HG02798 (cell line): ENCODE measurements at regions not wholly inside any gene's neighbourhood (a gene's known extent, or its start where the extent isn't known, plus 50 kb on each side); places are given as distances from the start of the nearest gene placed in this dataset.
A peak's percentile ranks its signal among the peaks of the same experiment; 100 is the strongest.

Experiments used
- ATAC-seq: cut with Tn5 transposase; IDR thresholded peaks from one replicate; pipeline ENCODE4 v1.9.1; 2021; ENCODE audit warnings: mild to moderate bottlenecking; ENCODE audit not compliant: unreplicated experiment, poor library complexity

DNA sequence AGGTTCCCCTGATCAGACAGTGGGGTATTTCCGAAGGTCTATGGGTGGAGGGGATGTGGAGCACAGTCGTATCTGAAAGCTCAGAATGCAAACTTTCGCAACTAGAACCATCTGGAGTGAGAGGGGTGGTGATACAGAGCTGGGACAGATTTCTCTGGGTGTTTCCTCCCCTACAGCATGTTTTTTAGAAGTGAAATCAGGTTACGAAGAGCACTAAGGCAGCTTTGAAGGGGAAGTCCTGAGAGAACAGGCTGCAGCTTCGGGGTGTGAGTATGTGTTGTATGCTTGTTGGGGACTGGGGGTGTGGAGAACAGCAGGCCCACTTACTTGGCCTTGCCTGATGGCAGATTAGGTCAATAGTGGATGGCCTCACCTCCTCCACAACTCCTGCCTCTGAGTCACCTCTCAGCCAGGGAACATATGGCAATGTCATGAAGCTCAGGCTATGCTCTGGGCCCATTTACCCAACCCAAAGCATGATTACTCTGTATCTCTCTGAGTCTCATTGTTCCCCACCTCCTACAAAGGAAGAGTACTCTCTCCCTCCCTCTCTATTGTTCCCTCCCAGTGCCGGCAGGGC is 107.2 kb upstream of the RASGRP1 start:
- ATAC-seq = peak; percentile 67

GRCh38 chr15:38672273-38672672 is 107.7 kb upstream of the RASGRP1 start:
- no peak for ATAC-seq

GRCh38 chr15:38672814-38673670 is 108.4 kb upstream of the RASGRP1 start:
- ATAC-seq = peak; percentile 51

DNA sequence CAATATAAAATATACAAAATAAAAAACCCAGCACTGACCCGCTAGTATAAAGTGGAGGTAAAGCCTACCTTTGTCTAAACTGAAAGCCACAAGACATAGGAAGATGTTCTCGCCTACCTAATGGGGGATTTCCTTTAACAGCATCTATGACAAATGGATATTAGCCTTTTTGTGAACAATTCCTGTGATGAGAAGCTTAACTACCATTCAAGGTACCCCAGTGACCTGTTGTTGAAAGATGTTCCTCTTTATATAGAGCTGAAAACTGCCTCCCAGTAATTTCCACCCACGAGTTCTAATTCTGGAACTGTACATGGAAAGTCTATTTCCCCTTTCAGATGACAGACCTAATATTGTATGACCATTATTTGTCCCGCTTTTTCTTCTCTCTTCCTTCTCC is 109.8 kb upstream of the RASGRP1 start:
- ATAC-seq = no peak

DNA sequence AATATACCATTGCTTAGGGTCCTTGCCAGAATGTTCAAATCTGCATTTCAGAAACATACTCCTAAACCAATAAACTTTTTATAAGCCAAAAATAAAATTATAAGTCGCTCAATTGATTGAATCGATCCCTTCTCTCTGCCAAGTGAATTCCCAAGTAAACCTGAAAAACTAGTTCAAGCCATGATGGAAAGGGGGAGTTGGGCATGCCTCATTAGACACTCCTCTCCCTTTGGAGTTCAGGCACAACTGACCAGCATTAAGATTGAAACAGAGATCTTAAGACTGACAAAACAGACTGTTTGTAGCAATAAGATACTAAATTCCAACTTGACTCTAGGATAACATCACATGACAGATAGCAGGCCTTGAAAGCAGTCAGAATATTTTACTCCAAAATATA is 113.7 kb upstream of the RASGRP1 start:
- no peak for ATAC-seq

- no peak for ATAC-seq
These were observed 116.2 kb upstream of the RASGRP1 start for GRCh38 chr15:38680775-38681174.

DNA sequence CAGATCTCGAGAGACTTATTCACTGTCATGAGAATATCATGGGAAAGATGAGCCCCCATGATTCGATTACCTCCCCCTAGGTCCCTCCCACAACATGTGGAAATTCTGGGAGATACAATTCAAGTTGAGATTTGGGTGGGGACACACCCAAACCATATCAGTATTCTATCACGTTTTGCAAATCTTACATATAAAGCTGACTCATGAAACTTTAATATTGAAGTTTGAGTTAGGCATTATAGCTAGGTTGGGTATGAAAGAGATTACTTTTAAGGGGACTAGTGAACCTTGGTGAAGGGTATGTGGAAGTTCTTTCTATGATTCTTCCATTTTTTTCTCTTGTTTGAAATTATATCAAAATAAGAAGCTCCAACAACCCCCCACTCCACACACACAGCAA is 117.7 kb upstream of the RASGRP1 start:
- ATAC-seq = no peak

GRCh38 chr15:38682861-38683260 is 118.2 kb upstream of the RASGRP1 start:
- no peak for ATAC-seq

GRCh38 chr15:38683382-38684242 is 119.0 kb upstream of the RASGRP1 start:
- peak; percentile 87 for ATAC-seq

- ATAC-seq = no peak
These were observed 119.9 kb upstream of the RASGRP1 start for GRCh38 chr15:38684440-38685010.

DNA sequence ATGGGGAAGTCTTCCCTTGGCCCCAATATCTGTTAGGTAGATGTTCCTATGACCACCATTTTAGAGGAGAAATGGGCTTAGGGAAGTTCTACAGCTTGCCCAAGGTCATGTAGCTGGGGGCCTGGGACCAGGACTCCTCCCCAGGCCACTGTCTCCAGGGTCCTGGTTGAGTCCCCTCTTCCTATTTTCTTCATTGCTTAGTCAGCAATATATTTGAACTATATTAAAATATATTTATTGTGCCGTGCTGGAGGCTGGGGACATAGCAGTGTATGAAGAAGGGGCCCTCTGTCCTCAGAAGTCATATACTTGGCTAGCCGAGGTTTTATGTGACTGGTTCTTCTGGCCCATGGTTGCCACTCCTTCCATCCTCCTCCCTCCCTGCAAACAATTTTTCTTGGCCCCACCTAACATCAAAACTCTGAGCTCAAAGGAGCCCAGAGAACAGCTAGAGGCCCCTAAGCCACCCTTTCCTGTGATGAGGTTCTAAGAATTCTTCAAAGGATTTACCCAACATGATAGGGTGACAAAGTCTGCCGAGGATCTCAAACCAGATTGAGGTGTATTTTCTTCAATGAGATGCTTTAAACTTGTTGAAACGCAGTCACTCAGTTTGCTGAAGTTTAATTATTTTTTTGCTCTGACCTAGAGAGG is 121.2 kb upstream of the RASGRP1 start:
- ATAC-seq = no peak

DNA sequence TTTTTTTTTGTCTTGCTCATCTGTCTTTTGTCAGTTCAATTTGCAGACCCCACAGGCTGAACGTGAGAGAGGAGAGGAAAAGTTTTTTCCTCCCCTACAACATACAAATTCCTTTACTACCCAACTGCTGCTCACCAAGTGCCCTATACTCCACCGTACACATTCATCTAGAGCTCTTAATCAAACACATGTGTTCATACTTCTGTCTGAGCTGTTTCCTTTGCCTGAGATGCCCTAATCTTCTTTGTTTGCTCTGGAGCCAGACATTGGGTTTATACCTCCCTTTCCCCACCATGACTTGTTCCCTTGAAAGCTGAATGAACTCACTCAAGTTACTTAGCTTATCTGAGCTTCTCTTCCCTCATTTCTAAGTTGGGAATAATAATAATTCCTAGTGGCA is 122.7 kb upstream of the RASGRP1 start:
- ATAC-seq = no peak

GRCh38 chr15:38687775-38688495 is 123.3 kb upstream of the RASGRP1 start:
- no peak for ATAC-seq

GRCh38 chr15:38688761-38689160 is 124.1 kb upstream of the RASGRP1 start:
- ATAC-seq = no peak

DNA sequence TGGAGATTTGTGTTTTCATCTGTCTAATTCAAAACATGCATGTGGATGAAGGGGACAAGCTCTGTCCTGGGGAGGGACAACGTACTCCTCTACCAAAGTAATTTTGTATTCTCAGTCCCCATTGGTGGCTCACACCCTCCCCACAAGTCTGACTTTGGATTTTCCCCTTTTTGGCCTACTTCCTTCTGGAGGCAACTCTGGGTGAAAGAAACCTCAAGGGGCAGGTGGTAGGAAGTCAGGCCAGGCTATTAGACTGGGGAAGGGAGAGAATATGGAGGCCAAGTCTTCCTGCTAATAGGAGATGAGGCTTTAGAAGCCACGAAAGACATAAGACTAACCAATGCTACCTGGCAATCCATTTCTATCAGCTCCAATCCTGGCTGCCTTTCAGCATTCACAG is 124.9 kb upstream of the RASGRP1 start:
- no peak for ATAC-seq

DNA sequence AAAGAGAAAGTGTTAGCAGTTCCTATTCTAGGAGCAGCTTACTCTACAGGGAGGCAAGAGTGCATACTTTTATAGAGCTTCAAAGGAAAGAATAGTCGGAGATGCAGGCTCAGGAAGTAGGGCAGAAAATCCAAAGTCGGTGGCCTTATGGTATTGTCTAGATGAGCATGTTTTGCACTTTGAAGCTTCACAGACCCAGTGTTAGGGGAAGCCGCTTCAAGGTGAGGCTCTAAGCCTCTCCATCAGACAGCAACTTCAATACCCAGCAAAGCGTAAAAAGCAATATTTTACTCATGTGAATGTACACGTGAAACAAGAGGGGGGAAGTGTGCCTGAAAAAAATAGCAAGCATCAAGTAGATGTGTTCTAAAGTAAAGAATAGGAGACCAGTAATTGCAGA is 125.6 kb upstream of the RASGRP1 start:
- no peak for ATAC-seq

GRCh38 chr15:38690719-38691332 is 126.2 kb upstream of the RASGRP1 start:
- peak; percentile 61 for ATAC-seq

DNA sequence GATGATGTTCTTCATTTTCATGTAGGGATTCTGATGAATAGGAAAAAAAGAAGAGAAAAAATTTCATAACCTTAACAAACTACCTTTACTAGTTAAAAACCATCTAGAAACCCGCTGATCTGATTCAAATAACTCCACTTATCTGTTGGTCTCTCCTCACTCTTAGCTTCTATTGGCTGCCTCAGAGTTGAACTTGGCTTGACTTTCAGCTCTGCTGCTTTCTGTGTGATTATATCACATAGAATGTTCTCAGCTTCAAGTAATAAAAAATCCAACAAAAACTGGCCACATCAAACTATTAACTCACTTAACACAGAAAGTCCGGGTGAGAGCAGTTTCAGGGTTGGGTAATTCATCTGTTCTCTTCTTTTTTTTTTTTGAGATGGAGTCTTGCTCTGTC is 126.8 kb upstream of the RASGRP1 start:
- ATAC-seq = no peak
